Right cardiac atrium (tissue), 5 donors: ENCODE measurements at regions not wholly inside any gene's neighbourhood (a gene's known extent, or its start where the extent isn't known, plus 50 kb on each side); places are given as distances from the start of the nearest gene placed in this dataset.

Source experiments
- ATAC-seq, 2 donors: fragments of 200-7000 bp; cut with Tn5 transposase; one replicate each; pipeline versions ENCODE4 v1.8.0 to v1.9.1; 2020; ENCODE audit warnings: moderate library complexity in 2 of 2, mild to moderate bottlenecking in 1 of 2
- DNase-seq, 3 donors: peaks; one replicate each; pipeline ENCODE4 v3.0.0-alpha.2; 2020
- H3K27ac ChIP-seq: one replicate; pipeline ENCODE4 v1.5.1; 2013; ENCODE audit warnings: mild to moderate bottlenecking, low read length, control low read depth, moderate library complexity
- H3K27me3 ChIP-seq: one replicate; pipeline ENCODE4 v1.6.1; 2013; ENCODE audit not compliant: control insufficient read depth, insufficient read depth
- H3K4me1 ChIP-seq: one replicate; pipeline ENCODE4 v1.6.1; 2013; ENCODE audit warnings: low read length; ENCODE audit not compliant: control insufficient read depth, insufficient read depth
- H3K4me3 ChIP-seq: one replicate; pipeline ENCODE4 v1.5.1; 2013; ENCODE audit warnings: low read length, control low read depth
- H3K9me3 ChIP-seq: one replicate; pipeline ENCODE4 v1.6.1; 2013; ENCODE audit warnings: low read length; ENCODE audit not compliant: control insufficient read depth
- WGBS: extraction: QIAGEN DNeasy Blood & Tissue Kit; methylation state at CpG from one replicate; pipeline ENCODE4 v1.1.7; 2013; 5-methylcytosine and 5-hydroxymethylcytosine counted together
- intact Hi-C, 4 donors: fragments of 100-400 bp; cut with DNase I; formaldehyde crosslinking; loops; one replicate each; pipeline versions ENCODE4 v1.11.0 to v1.14.0; 2022 to 2023
- donor health status: healthy with polysubstance abuse.
- donor health status: DM: no; HTN: yes; CAD: no.
- donor health status: DM: no; HTN: no; CAD: no.
- donor health status: DM: no; HTN: yes; CAD: no; lungs with severe emphysema.
- donor health status: DM: yes; HTN: yes; CAD: no.

DNA sequence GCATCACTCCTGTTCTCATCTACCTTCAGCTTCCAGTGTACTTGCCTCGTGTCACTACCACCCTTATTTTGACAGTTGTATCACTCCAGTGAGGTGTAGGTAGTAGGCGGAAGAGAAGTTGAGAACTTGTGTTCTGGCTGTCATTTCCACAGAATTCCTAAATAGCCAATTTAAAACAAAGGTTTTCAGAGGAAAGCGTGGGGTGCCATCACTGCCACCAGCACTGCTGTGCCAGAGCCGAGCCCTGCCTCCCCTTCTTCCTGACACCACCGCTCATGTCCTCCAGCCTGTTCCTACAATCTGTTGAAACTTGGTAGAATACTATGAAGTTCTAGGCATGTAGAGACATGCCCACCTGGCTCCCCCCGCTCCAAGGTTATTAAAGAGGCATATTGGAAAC, 215.8 kb downstream of the TANC2 start:
- intact Hi-C loops: no loop called here
- no peaks in the 10 kb centered on the region for H3K4me1 ChIP-seq
- WGBS: 98% methylated on average over 6 of the region's 6 CpGs

GRCh38 chr17:63185420-63185819, 219.4 kb downstream of the TANC2 start:
- H3K27me3 ChIP-seq: no peaks in the 10 kb centered on the region

More for the DNA sequence above, 215.8 kb downstream of the TANC2 start:
- DNase-seq (no peak), ATAC-seq (no peak)
- Histone ChIP-seq H3K9me3 (no peaks in the 10 kb centered on the region), H3K4me3 (no peak overlapping the region), H3K27ac (no peak overlapping the region), H3K27me3 (no peaks in the 10 kb centered on the region)

DNA sequence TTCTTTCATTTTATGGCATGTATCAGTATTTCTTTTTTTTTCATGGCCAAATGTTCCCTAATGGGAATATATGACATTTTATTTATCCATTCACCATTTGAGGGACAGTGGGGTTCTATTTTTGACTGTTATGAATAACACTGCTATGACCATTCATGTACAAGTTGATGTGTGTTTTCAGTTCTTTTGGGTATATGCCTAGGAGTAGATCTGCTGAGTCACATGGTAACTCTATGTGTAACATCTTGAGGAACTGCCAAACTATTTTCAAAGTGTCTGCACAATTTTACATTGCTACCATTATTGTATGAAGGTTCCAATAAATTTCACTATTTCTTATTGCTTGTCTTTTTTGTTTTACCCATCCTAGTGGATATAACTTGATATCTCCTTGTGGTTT, 223.0 kb downstream of the TANC2 start:
- Histone ChIP-seq H3K4me3 (no peak overlapping the region), H3K27ac (no peak overlapping the region), H3K9me3 (no peaks in the 10 kb centered on the region), H3K4me1 (no peaks in the 10 kb centered on the region), H3K27me3 (no peaks in the 10 kb centered on the region)
- ATAC-seq (peak in 1 of 2 donors; percentile 49), DNase-seq (no peak)
- intact Hi-C loops: no loop called here

More at GRCh38 chr17:63185420-63185819, 219.4 kb downstream of the TANC2 start:
- no peak overlapping the region for H3K27ac ChIP-seq
- H3K4me1 ChIP-seq: no peaks in the 10 kb centered on the region
- intact Hi-C loops: no loop called here
- H3K4me3 ChIP-seq: no peak overlapping the region
- no peak for DNase-seq
- H3K9me3 ChIP-seq: no peaks in the 10 kb centered on the region
- ATAC-seq: no peak

DNA sequence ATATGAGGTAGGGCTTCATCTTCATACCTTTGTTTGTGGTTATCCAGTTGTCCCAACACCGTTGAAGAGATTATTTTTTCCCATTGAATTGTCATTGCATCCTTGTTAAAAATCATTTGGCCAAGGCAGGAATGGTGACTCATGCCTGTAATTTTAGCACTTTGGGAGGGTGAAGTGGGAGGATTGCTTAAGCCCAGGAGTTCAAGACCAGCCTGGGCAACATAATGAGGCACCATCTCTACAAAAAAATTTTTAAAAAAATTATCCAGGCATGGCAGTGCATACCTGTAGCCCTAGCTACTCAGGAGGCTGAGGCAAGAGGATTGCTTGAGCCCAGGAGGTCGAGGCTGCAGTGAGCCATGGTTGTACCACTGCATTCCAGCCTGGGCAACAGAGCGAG, 223.9 kb downstream of the TANC2 start:
- Histone ChIP-seq H3K27ac (no peak overlapping the region), H3K27me3 (no peaks in the 10 kb centered on the region), H3K4me3 (no peak overlapping the region), H3K4me1 (no peaks in the 10 kb centered on the region), H3K9me3 (no peaks in the 10 kb centered on the region)
- DNase-seq: no peak
- ATAC-seq: no peak
- intact Hi-C loops: no loop called here
- WGBS: 87% methylated on average over 3 of the region's 3 CpGs

- Histone ChIP-seq H3K9me3 (no peaks in the 10 kb centered on the region), H3K27ac (no peak overlapping the region), H3K4me3 (no peak overlapping the region), H3K27me3 (no peaks in the 10 kb centered on the region), H3K4me1 (no peaks in the 10 kb centered on the region)
- intact Hi-C loops: no loop called here
- WGBS: 75% methylated on average over 3 of the region's 3 CpGs
- DNase-seq (no peak), ATAC-seq (no peak)
Observed at GRCh38 chr17:63190821-63191370, 224.9 kb downstream of the TANC2 start.

GRCh38 chr17:63191610-63192009, 225.6 kb downstream of the TANC2 start:
- no peak overlapping the region for H3K4me3 ChIP-seq

GRCh38 chr17:63193827-63194226, 227.8 kb downstream of the TANC2 start:
- DNase-seq (no peak), ATAC-seq (no peak)
- no peak overlapping the region for H3K4me3 ChIP-seq
- intact Hi-C loops: no loop called here
- H3K9me3 ChIP-seq: no peaks in the 10 kb centered on the region
- H3K4me1 ChIP-seq: no peaks in the 10 kb centered on the region
- H3K27me3 ChIP-seq: no peaks in the 10 kb centered on the region
- H3K27ac ChIP-seq: no peak overlapping the region
- 56% methylated on average over 1 of the region's 1 CpG for whole genome bisulfite sequencing

More at GRCh38 chr17:63191610-63192009, 225.6 kb downstream of the TANC2 start:
- no peaks in the 10 kb centered on the region for H3K9me3 ChIP-seq
- no peak overlapping the region for H3K27ac ChIP-seq
- no peaks in the 10 kb centered on the region for H3K27me3 ChIP-seq
- DNase-seq (peak; percentile 18 to 69 (median 68)), ATAC-seq (no peak)
- 83% methylated on average over 8 of the region's 8 CpGs for WGBS
- intact Hi-C loops: no loop called here
- H3K4me1 ChIP-seq: no peaks in the 10 kb centered on the region

GRCh38 chr17:63196772-63197335, 230.8 kb downstream of the TANC2 start:
- Histone ChIP-seq H3K4me1 (no peaks in the 10 kb centered on the region), H3K27ac (no peak overlapping the region), H3K4me3 (peak overlapping the region; percentile 32), H3K9me3 (no peaks in the 10 kb centered on the region), H3K27me3 (no peaks in the 10 kb centered on the region)
- 72% methylated on average over 1 of the region's 1 CpG for WGBS
- no peak for ATAC-seq
- DNase-seq: no peak
- intact Hi-C loops: no loop called here

GRCh38 chr17:63203652-63204051, 237.6 kb downstream of the TANC2 start:
- H3K27ac ChIP-seq: no peak overlapping the region
- no peaks in the 10 kb centered on the region for H3K4me1 ChIP-seq
- no peaks in the 10 kb centered on the region for H3K27me3 ChIP-seq
- H3K4me3 ChIP-seq: no peak overlapping the region
- 94% methylated on average over 2 of the region's 2 CpGs for WGBS
- DNase-seq (no peak), ATAC-seq (no peak)
- no peaks in the 10 kb centered on the region for H3K9me3 ChIP-seq
- intact Hi-C loops: no loop called here

DNA sequence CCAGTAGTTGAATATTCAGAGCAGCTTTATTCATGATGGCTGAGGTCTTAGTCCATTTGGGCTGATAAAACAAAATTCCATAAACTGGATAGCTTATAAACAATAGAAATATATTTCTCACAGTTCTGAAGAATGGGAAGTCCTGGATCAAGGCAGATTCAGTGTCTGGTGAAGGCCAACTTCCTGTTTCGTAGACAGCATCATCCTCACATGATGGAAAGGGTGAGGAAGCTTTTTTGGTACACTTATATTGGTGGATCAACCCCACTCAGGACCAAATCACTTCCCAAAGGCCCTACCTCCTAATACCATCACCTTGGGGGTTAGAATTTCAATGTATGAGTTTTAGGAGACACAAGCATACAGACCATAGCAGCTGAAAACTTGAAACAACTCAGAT, 224.2 kb downstream of the CYB561 start:
- DNase-seq: no peak
- WGBS: 86% methylated on average over 1 of the region's 1 CpG
- ATAC-seq: no peak
- no peak overlapping the region for H3K27ac ChIP-seq
- H3K9me3 ChIP-seq: no peaks in the 10 kb centered on the region
- no peaks in the 10 kb centered on the region for H3K4me1 ChIP-seq
- no peaks in the 10 kb centered on the region for H3K27me3 ChIP-seq
- intact Hi-C loops: no loop called here
- H3K4me3 ChIP-seq: no peak overlapping the region

DNA sequence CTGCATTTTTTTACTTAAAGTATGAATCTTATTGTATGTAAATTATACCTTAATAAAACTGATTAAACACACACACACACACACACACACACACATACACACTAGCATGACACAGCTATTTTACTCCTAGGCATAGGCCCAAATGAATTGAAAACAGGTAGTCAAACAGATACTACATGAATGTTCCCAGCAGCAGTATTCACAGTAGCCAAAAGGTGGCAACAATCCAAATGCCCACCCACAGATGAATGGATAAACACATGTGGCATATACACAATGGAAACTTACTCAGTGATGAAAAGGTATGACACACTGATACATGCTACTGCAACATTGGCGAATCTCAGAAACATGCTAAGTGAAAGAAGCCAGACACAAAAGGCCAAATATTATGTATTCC, 223.5 kb downstream of the CYB561 start:
- ATAC-seq (no peak), DNase-seq (no peak)
- Histone ChIP-seq H3K27me3 (no peaks in the 10 kb centered on the region), H3K27ac (no peak overlapping the region), H3K9me3 (no peaks in the 10 kb centered on the region), H3K4me1 (no peaks in the 10 kb centered on the region), H3K4me3 (no peak overlapping the region)
- intact Hi-C loops: no loop called here
- 99% methylated on average over 1 of the region's 1 CpG for WGBS
